ENCODE measurements at regions not wholly inside any gene's neighbourhood (a gene's known extent, or its start where the extent isn't known, plus 50 kb on each side); places are given as distances from the start of the nearest gene placed in this dataset.

DNA sequence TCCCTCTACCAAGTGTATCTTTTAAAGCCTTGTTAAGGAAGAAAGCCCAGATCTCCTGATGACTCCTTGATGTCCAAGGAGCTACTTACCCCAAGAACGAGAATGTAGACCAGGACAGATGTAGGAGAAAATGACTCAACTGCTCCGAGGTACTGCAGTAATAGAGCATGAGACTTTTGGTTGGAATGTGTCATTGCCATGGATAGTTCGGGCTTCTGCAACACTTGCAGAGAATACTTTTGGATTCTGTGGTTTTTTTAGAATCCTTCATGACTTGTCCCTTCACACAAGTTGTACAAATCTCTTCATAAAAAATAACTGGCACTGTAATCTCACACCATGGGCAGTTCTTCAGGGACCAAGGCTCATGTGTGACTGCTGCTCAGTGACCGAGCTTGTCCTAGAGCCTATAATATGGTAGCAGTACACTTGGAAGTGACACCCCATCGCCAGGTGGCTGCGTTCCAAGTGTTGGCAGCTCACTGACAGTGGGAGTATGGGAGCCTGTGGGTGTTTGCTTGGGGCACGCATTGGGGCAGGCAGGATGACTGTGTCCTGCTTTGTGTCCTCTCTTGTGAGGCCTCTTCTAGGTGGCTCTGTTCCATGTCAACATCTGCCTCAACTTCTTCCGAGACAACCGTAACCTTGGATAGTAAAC is 87.9 kb upstream of the WDR1 start:
- peaks cover 6% of the 10 kb centered on the region for H3K27me3 Mint-ChIP-seq
- no peaks in the 10 kb centered on the region for H3K36me3 Mint-ChIP-seq (ENCODE audit: low read depth)
- H3K9me3 Mint-ChIP-seq: no peaks in the 10 kb centered on the region
- H3K27ac Mint-ChIP-seq: no peak overlapping the region
- H3K4me1 Mint-ChIP-seq: no peaks in the 10 kb centered on the region
- ChIA-PET CTCF (no interaction called here), POLR2A (no interaction called here)
- DNase-seq: no peak
- H3K4me3 Mint-ChIP-seq: no peak overlapping the region

- Mint-ChIP-seq H3K4me1 (no peaks in the 10 kb centered on the region), H3K27ac (no peak overlapping the region), H3K9me3 (no peaks in the 10 kb centered on the region), H3K36me3 (ENCODE audit: low read depth) (no peaks in the 10 kb centered on the region), H3K27me3 (peaks cover 6% of the 10 kb centered on the region), H3K4me3 (no peak overlapping the region)
- ChIA-PET POLR2A (no interaction called here), CTCF (no interaction called here)
- no peak for DNase-seq
Measured at GRCh38 chr4:10203851-10204250, 87.3 kb upstream of the WDR1 start.

DNA sequence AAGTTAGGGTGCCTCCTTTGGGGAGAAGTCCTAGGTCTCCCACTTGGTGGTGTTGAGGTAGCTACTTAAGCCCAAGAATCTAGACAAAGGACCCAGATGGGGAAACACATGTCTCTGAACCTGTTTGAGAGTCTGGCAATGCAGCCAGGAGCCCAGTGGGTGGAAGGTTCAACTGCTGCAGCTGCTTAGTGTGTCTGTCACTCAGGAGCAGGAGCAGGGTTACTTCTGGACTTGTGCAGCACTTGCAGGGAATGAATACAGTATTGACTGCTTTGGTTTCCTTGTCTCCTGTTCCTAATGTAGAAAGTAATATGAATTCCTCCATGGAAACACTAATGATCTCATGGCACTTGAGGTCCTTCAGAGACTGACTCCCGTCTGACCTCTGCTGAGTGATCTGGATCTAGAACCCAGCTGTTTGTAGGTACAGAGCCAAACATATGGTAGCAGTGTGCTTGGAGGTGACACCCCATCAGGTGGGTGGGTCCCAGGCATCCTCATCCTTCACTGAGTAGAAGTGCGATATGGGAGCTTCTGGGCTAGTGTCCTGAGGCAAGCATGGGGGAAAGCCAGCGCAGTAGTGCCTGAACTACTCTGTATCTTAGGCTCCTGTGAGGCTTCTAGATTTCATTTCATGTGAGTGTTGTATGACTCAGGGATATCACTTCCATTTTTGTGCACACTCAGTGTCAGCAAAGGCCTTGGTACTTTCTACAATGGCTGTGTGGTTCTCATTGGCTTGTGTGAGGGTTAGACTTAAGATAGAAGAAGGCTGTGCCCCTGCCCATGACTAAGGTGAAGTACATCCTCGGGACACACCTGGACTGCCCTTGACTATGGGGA is 85.0 kb upstream of the WDR1 start:
- Mint-ChIP-seq H3K36me3 (ENCODE audit: low read depth) (no peaks in the 10 kb centered on the region), H3K4me3 (no peak overlapping the region), H3K4me1 (no peaks in the 10 kb centered on the region), H3K27ac (no peak overlapping the region), H3K27me3 (peaks cover 2% of the 10 kb centered on the region), H3K9me3 (no peaks in the 10 kb centered on the region)
- CTCF ChIA-PET: no interaction called here
- POLR2A ChIA-PET: no interaction called here
- DNase-seq: no peak

DNA sequence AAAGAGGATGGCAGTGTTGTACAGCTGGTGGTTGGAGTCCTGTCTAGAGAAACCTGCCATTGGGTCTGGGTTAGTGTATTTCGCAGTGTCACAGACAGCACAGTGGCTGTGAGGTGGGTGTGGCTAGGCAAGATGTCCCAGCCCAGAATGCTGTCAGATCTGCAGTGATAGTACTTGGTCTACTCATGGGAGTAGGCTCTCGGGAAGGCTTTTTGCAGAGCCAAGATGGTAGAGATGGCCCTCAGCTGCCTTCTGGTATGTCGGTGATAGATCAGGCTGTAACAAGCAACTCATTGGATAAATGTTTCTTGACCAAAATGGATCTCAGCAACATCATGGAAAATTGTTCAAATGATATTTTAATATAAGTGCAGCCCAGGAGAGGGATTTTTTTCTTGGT is 84.3 kb upstream of the WDR1 start:
- Mint-ChIP-seq H3K27ac (no peak overlapping the region), H3K4me1 (no peaks in the 10 kb centered on the region), H3K9me3 (peaks cover 2% of the 10 kb centered on the region), H3K27me3 (peaks cover 2% of the 10 kb centered on the region), H3K36me3 (ENCODE audit: low read depth) (no peaks in the 10 kb centered on the region), H3K4me3 (no peak overlapping the region)
- CTCF ChIA-PET: no interaction called here
- no peak for DNase-seq
- POLR2A ChIA-PET: no interaction called here

GRCh38 chr4:10198365-10198764 is 81.8 kb upstream of the WDR1 start:
- Mint-ChIP-seq H3K9me3 (peaks cover 2% of the 10 kb centered on the region), H3K4me3 (no peak overlapping the region), H3K27me3 (peaks cover 2% of the 10 kb centered on the region), H3K4me1 (no peaks in the 10 kb centered on the region), H3K27ac (no peak overlapping the region), H3K36me3 (ENCODE audit: low read depth) (no peaks in the 10 kb centered on the region)
- CTCF ChIA-PET: no interaction called here
- POLR2A ChIA-PET: no interaction called here
- no peak for DNase-seq

GRCh38 chr4:10197952-10198351 is 81.4 kb upstream of the WDR1 start:
- DNase-seq: no peak
- Mint-ChIP-seq H3K27ac (no peak overlapping the region), H3K9me3 (peaks cover 2% of the 10 kb centered on the region), H3K4me3 (no peak overlapping the region), H3K4me1 (no peaks in the 10 kb centered on the region), H3K36me3 (ENCODE audit: low read depth) (no peaks in the 10 kb centered on the region), H3K27me3 (peaks cover 4% of the 10 kb centered on the region)
- ChIA-PET CTCF (no interaction called here), POLR2A (no interaction called here)

DNA sequence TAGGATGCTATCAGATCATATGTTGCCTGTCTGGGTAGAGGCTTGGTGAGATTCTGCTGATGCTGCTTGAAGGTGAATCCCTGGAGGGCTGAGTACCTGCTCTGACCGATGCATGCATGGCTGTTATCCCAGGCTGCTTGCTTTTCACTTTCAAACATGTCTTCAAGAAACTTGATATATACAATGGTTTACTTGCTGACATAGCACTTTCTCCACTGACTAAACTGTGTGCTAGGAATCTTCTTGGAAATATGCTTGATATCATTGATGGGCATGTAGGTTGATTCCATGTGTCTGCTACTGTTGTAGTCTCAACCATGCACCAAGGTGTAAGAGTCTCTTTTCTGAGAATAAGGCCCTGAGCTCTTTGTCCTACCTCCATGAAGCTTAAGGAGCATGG is 79.6 kb upstream of the WDR1 start:
- ChIA-PET POLR2A (no interaction called here), CTCF (no interaction called here)
- Mint-ChIP-seq H3K36me3 (ENCODE audit: low read depth) (no peaks in the 10 kb centered on the region), H3K27ac (no peak overlapping the region), H3K4me1 (no peaks in the 10 kb centered on the region), H3K9me3 (peaks cover 2% of the 10 kb centered on the region), H3K4me3 (no peak overlapping the region), H3K27me3 (peaks cover 8% of the 10 kb centered on the region)
- DNase-seq: no peak

- H3K27me3 Mint-ChIP-seq: peaks cover 9% of the 10 kb centered on the region
Measured at GRCh38 chr4:10192331-10192730, 75.7 kb upstream of the WDR1 start.

DNA sequence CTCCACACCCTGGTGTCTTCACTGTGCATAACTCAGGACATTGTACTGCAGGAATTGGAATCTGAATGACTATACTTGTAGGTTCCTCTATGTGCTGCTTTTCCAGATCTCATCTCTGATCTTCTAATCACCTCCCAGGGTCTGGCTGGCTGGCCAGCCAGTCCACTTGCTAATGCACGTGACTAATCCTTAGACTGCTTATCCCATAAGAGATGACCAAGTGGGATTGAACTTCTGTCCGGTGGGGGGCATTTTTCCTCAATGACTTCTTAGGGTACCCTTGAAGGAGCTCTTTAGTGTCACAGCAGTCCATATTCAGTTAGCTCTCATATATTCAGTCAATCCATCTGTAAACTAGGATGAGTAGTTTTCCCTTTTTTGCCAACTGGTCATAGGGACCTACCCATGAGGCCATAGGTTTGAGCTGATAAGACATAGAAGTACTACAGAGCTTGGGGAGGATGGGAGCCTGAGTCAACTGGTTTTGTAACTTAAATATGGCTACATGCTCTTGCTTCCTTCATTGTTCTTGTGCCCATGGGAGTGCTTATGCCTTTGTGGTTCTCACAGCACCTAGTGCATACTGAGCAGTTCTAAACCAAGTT is 71.9 kb upstream of the WDR1 start:
- no peak overlapping the region for H3K27ac Mint-ChIP-seq
- ChIA-PET POLR2A (interaction anchor here (1.0 kb wide), 1 partner anchor 71 kb away, joined by 3 read pairs; no protein-coding TSS in a partner anchor), CTCF (interaction anchor here (1.1 to 2.2 kb wide), 3 partner anchors 17 to 27 kb away, joined by 3 to 7 read pairs (median 3); no protein-coding TSS in a partner anchor)
- no peaks in the 10 kb centered on the region for H3K36me3 Mint-ChIP-seq (ENCODE audit: low read depth)
- peaks cover 9% of the 10 kb centered on the region for H3K27me3 Mint-ChIP-seq
- no peaks in the 10 kb centered on the region for H3K9me3 Mint-ChIP-seq
- no peak overlapping the region for H3K4me3 Mint-ChIP-seq
- H3K4me1 Mint-ChIP-seq: peaks cover 11% of the 10 kb centered on the region
- DNase-seq: no peak

More at GRCh38 chr4:10192331-10192730, 75.7 kb upstream of the WDR1 start:
- Mint-ChIP-seq H3K9me3 (peaks cover 2% of the 10 kb centered on the region), H3K36me3 (ENCODE audit: low read depth) (no peaks in the 10 kb centered on the region), H3K4me1 (no peaks in the 10 kb centered on the region), H3K4me3 (no peak overlapping the region), H3K27ac (no peak overlapping the region)
- POLR2A ChIA-PET: interaction anchor here (2.2 kb wide), 1 partner anchor 10 kb away, joined by 9 read pairs; no protein-coding TSS in a partner anchor
- DNase-seq: no peak
- CTCF ChIA-PET: interaction anchor here (1.0 kb wide), 1 partner anchor 19 kb away, joined by 3 read pairs; no protein-coding TSS in a partner anchor

- ChIA-PET CTCF (interaction anchor here (0.7 to 1.2 kb wide), 4 partner anchors 9 to 274 kb away, joined by 3 to 4 read pairs (median 3); no protein-coding TSS in a partner anchor), POLR2A (no interaction called here)
- peaks cover 3% of the 10 kb centered on the region for H3K9me3 Mint-ChIP-seq
- H3K27me3 Mint-ChIP-seq: peaks cover 2% of the 10 kb centered on the region
- peaks cover 7% of the 10 kb centered on the region for H3K36me3 Mint-ChIP-seq (ENCODE audit: low read depth)
- no peak overlapping the region for H3K4me3 Mint-ChIP-seq
- H3K4me1 Mint-ChIP-seq: peaks cover 31% of the 10 kb centered on the region
- DNase-seq: no peak
- H3K27ac Mint-ChIP-seq: no peak overlapping the region
Measured at GRCh38 chr4:10186228-10187214, 69.9 kb upstream of the WDR1 start.

DNA sequence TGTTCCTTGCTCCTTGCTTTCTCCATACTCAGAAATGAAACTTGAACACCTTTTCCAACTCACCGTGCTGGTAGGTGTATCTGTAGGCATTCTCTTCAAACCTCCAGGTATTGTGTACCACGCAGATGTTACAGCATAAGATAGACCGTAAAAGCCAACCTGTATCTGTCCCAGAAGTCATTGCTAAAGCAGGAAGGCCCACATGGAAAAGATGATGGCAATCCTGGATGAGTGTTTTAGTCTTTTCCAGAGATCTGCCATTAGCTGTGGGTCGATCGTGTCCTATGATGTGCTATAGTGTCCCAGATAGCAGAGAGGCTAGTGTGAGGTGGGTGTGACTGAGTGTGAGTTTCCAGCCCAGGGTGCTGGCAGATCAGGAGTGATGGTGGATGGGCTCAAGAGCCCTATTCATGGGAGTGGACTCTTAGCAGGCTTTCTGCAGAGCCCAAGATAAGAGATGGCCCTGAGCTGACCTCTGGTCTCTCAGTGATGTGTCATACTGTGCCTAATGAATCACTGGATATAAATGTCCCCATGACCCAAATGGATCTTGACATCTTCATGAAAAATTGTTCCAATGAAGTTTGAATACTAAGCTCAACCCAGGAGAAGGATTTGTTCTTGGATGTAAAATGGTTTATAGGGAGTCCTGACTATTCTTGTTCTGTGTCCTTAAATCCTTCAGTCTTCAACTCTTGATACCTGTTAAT is 69.1 kb upstream of the WDR1 start:
- peaks cover 40% of the 10 kb centered on the region for H3K4me1 Mint-ChIP-seq
- DNase-seq: no peak
- H3K27me3 Mint-ChIP-seq: no peaks in the 10 kb centered on the region
- peaks cover 8% of the 10 kb centered on the region for H3K9me3 Mint-ChIP-seq
- H3K36me3 Mint-ChIP-seq (ENCODE audit: low read depth): peaks cover 13% of the 10 kb centered on the region
- ChIA-PET CTCF (interaction anchor here (0.9 kb wide), 2 partner anchors 68 to 275 kb away, joined by 3 read pairs; no protein-coding TSS in a partner anchor), POLR2A (no interaction called here)
- no peak overlapping the region for H3K4me3 Mint-ChIP-seq
- no peak overlapping the region for H3K27ac Mint-ChIP-seq

GRCh38 chr4:10184501-10184938 is 67.9 kb upstream of the WDR1 start:
- POLR2A ChIA-PET: interaction anchor here (0.9 to 4.2 kb wide), 2 partner anchors 9 to 273 kb away, joined by 3 to 14 read pairs; partner anchors contain the start of gene ZNF518B
- Mint-ChIP-seq H3K4me3 (no peak overlapping the region), H3K4me1 (peaks cover 51% of the 10 kb centered on the region), H3K27me3 (no peaks in the 10 kb centered on the region), H3K36me3 (ENCODE audit: low read depth) (peaks cover 23% of the 10 kb centered on the region), H3K9me3 (peaks cover 13% of the 10 kb centered on the region), H3K27ac (no peak overlapping the region)
- CTCF ChIA-PET: interaction anchor here (1.1 kb wide), 1 partner anchor 22 kb away, joined by 3 read pairs; no protein-coding TSS in a partner anchor
- DNase-seq: no peak

Measured in activated CD4-positive, alpha-beta memory T cell treated with anti-CD3 and anti-CD28 coated beads, Interleukin-2, amount 10 ng/mL, durations not matched to agents 7 days and 5 days (primary cell).